ENCODE measurements at regions not wholly inside any gene's neighbourhood (a gene's known extent, or its start where the extent isn't known, plus 50 kb on each side); places are given as distances from the start of the nearest gene placed in this dataset.

DNA sequence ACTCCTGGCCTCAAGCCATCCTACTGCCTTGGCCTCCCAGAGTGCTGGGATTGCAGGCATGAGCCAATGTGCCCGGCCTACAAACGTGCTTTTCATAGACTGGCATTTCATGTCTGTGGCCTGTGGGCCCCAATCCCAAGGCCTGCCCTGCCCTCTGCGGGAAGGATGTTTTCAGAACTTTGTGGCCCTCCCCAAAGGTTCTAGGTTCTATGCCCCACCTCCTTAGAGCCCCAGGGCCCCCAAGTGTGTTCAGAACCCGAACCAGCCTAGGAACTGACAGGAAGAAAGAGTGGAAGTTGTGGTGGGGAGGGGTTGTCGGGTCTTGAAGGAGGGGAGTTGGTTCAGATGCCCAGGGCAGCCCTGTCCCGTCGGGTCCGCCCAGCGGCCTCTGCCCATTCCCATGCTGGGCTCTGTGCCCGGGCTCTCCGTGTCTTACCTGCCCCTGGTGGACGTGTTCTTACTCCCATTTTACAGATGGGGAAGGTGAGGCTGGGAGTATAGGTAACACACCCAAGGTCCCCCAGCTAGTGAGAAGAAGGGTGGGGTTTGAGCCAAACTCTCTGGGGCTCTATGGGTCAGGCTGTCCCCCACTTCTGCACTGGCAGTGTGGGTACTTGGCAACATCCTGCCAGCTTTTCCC lies 175.8 kb upstream of the IER5L start:
- peak; percentile 36 for DNase-seq
- no peak overlapping the region for H3K4me2 ChIP-seq (ENCODE audit: unreplicated experiment)
- H3F3A ChIP-seq (ENCODE audit: insufficient read depth): no peaks in the 10 kb centered on the region
- no peak overlapping the region for H3K9ac ChIP-seq
- no peaks in the 10 kb centered on the region for H3K79me2 ChIP-seq (ENCODE audit: insufficient read depth)
- no peaks in the 10 kb centered on the region for H3K9me3 ChIP-seq (ENCODE audit: low read depth)
- 65 to 66% methylated on average over 11 to 12 of the region's 12 CpGs for WGBS, 2 experiments (ENCODE audit: low coverage in 1 of 2, low lambda C conversion rate in 2 of 2, missing lambda C conversion rate in 2 of 2)
- no peaks in the 10 kb centered on the region for H3K36me3 ChIP-seq (ENCODE audit: low read depth)
- TF ChIP-seq EZH2phosphoT487 (IDR thresholded peaks at IDR 0.05; ENCODE audit: insufficient read depth, low read depth) (no peak), EZH2 (IDR thresholded peaks at IDR 0.05; ENCODE audit: insufficient read depth, poor library complexity, severe bottlenecking) (no peak)
- no peaks in the 10 kb centered on the region for H3K9me2 ChIP-seq (ENCODE audit: insufficient read depth)
- H3K4me3 ChIP-seq: no peak overlapping the region
- no peak overlapping the region for H3K27ac ChIP-seq
- H2AFZ ChIP-seq: peak overlapping the region; percentile 75; the same call in 1 of the 2 replicates
- H4K20me1 ChIP-seq (ENCODE audit: insufficient read depth): no peaks in the 10 kb centered on the region
- H3K4me1 ChIP-seq (ENCODE audit: insufficient read depth): no peaks in the 10 kb centered on the region
- in situ Hi-C loops (cut with MboI): no loop called here
- H3K27me3 ChIP-seq (replicated peaks; ENCODE audit: insufficient read depth): no peaks in the 10 kb centered on the region

DNA sequence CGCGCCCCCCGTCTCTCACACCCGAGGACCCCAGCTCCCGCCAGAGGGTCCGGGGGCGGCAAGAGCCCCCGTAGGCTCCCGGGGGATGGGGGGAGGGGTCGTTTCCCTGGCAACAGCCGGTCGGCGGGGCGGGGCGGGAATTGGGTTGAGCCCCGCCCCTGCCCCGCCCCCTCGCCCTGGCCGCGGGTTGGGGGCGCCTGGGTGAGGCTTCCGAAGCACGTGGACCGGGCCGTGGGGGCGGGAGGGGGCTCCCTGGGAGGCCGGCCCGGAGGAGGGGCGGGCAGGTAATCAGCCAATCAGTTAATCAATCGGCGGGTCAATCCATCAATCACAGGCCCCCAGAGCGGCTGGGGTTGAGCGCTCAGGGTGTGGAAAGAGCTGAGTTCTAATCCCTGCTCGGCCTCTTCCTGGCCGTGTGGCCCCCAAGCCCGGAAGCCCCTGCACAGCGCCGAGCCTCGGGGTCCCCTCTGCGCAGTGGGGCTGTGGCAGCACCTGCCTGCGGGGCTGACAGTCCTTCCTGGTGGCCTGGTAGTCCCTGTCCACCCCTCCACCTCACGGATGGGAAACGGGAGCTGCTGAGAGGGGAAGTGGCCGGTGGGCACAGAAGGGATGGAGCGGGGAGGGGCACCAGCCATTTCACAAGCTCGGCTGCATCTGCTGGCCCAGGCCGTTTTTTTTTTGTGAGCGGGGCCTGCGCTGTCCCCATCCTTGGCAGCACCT lies 174.2 kb upstream of the IER5L start:
- peak overlapping the region; percentile 63 for H3K9ac ChIP-seq
- H3K79me2 ChIP-seq (ENCODE audit: insufficient read depth): no peaks in the 10 kb centered on the region
- H3K4me3 ChIP-seq: peak overlapping the region; percentile 69
- H3K27me3 ChIP-seq (replicated peaks; ENCODE audit: insufficient read depth): no peaks in the 10 kb centered on the region
- no peaks in the 10 kb centered on the region for H3K36me3 ChIP-seq (ENCODE audit: low read depth)
- peak overlapping the region; percentile 74 for H3K4me2 ChIP-seq (ENCODE audit: unreplicated experiment)
- TF ChIP-seq EZH2 (IDR thresholded peaks at IDR 0.05; ENCODE audit: insufficient read depth, poor library complexity, severe bottlenecking): no peak
- no peak for TF ChIP-seq EZH2phosphoT487 (IDR thresholded peaks at IDR 0.05; ENCODE audit: insufficient read depth, low read depth)
- 9 to 25% methylated on average over 9 to 48 of the region's 49 CpGs for WGBS, 2 experiments (ENCODE audit: low coverage in 1 of 2, low lambda C conversion rate in 2 of 2, missing lambda C conversion rate in 2 of 2)
- no peak overlapping the region for H3K27ac ChIP-seq
- no peak for DNase-seq
- in situ Hi-C loops (cut with MboI): no loop called here
- H2AFZ ChIP-seq: peak overlapping the region; percentile 75
- no peaks in the 10 kb centered on the region for H4K20me1 ChIP-seq (ENCODE audit: insufficient read depth)
- peaks cover 4% of the 10 kb centered on the region; the same call in 1 of the 2 replicates for H3F3A ChIP-seq (ENCODE audit: insufficient read depth)
- no peaks in the 10 kb centered on the region for H3K9me2 ChIP-seq (ENCODE audit: insufficient read depth)
- no peaks in the 10 kb centered on the region for H3K9me3 ChIP-seq (ENCODE audit: low read depth)
- H3K4me1 ChIP-seq (ENCODE audit: insufficient read depth): peaks cover 10% of the 10 kb centered on the region; the same call in 1 of the 2 replicates

DNA sequence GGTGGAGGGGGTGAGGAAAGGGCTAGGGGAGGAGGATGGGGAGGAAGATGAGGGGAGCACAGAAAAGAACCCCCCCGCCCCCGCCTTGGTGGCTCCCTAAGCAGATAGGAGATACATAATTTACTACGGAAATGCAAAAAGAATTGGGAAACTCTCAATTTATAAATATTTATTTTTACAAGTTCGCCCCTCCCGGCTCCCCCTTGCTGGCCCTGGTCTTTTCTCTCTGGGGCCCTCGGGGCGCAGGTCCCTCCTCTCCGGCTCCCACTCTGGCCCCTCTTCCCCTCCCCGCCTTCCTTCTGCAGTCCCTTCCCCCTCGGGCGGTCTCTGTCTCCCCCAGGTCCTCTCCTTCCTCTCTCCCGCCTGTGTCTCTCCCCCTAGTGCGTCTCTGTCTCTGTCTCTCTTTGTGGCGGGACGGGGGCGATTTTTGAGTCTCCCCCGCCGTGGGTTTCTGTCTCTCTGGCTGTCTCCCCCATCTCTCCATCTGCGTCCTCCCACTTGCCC lies 173.6 kb upstream of the IER5L start:
- TF ChIP-seq EZH2 (IDR thresholded peaks at IDR 0.05; ENCODE audit: insufficient read depth, poor library complexity, severe bottlenecking) (no peak), EZH2phosphoT487 (IDR thresholded peaks at IDR 0.05; ENCODE audit: insufficient read depth, low read depth) (no peak)
- no peaks in the 10 kb centered on the region for H3K79me2 ChIP-seq (ENCODE audit: insufficient read depth)
- no peaks in the 10 kb centered on the region for H4K20me1 ChIP-seq (ENCODE audit: insufficient read depth)
- peak overlapping the region; percentile 74 for H3K4me2 ChIP-seq (ENCODE audit: unreplicated experiment)
- in situ Hi-C loops (cut with MboI): no loop called here
- DNase-seq: no peak
- no peaks in the 10 kb centered on the region for H3K27me3 ChIP-seq (replicated peaks; ENCODE audit: insufficient read depth)
- H3K9me3 ChIP-seq (ENCODE audit: low read depth): no peaks in the 10 kb centered on the region
- H3K36me3 ChIP-seq (ENCODE audit: low read depth): no peaks in the 10 kb centered on the region
- H3K9ac ChIP-seq: peak overlapping the region; percentile 63
- no peak overlapping the region for H3K27ac ChIP-seq
- WGBS, 2 experiments (ENCODE audit: low coverage in 1 of 2, low lambda C conversion rate in 2 of 2, missing lambda C conversion rate in 2 of 2): 7 to 11% methylated on average over 8 to 19 of the region's 19 CpGs
- peaks cover 4% of the 10 kb centered on the region; the same call in 1 of the 2 replicates for H3F3A ChIP-seq (ENCODE audit: insufficient read depth)
- peak overlapping the region; percentile 75 for H2AFZ ChIP-seq
- H3K4me1 ChIP-seq (ENCODE audit: insufficient read depth): peaks cover 10% of the 10 kb centered on the region; the same call in 1 of the 2 replicates
- no peaks in the 10 kb centered on the region for H3K9me2 ChIP-seq (ENCODE audit: insufficient read depth)
- peak overlapping the region; percentile 69 for H3K4me3 ChIP-seq

DNA sequence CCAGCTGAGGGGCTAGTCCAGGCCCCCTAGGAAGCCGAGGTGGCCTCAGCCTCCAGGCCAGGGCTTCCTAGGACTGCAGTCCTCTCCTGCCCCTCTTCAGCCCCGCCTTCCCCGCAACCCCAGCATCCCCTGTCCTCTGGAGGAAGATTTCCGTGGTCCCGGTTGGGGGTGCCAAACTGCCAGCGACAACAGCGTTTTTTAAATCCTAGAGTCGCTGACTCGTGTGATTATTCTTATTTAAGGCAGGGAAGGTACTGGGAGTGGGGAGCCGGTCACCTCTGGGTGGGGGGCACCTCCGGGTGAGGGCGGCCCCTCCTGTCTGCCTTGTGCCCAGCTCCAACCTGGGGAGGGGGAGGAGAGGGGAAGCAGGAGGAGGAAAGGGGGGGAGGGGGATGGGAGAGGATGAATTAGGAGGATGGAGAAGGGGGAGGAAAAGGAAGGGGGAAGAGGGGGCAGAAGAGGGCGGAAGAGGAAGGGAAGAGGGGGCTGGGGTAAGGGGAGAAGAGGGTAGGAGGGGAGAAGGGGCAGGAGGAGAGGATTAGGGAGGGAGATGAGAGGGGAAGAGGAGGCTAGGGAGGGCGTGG lies 173.1 kb upstream of the IER5L start:
- H3K27ac ChIP-seq: no peak overlapping the region

More for the DNA sequence above, 173.1 kb upstream of the IER5L start:
- DNase-seq: no peak
- H3F3A ChIP-seq (ENCODE audit: insufficient read depth): peaks cover 4% of the 10 kb centered on the region; the same call in 1 of the 2 replicates
- WGBS, 2 experiments (ENCODE audit: low coverage in 1 of 2, low lambda C conversion rate in 2 of 2, missing lambda C conversion rate in 2 of 2): 79 to 85% methylated on average over 12 to 14 of the region's 14 CpGs
- H3K4me2 ChIP-seq (ENCODE audit: unreplicated experiment): no peak overlapping the region
- no peaks in the 10 kb centered on the region for H3K79me2 ChIP-seq (ENCODE audit: insufficient read depth)
- no peak overlapping the region for H3K9ac ChIP-seq
- H3K9me2 ChIP-seq (ENCODE audit: insufficient read depth): no peaks in the 10 kb centered on the region
- no peaks in the 10 kb centered on the region for H3K36me3 ChIP-seq (ENCODE audit: low read depth)
- no peaks in the 10 kb centered on the region for H3K27me3 ChIP-seq (replicated peaks; ENCODE audit: insufficient read depth)
- TF ChIP-seq EZH2 (IDR thresholded peaks at IDR 0.05; ENCODE audit: insufficient read depth, poor library complexity, severe bottlenecking) (no peak), EZH2phosphoT487 (IDR thresholded peaks at IDR 0.05; ENCODE audit: insufficient read depth, low read depth) (no peak)
- in situ Hi-C loops (cut with MboI): no loop called here
- no peaks in the 10 kb centered on the region for H4K20me1 ChIP-seq (ENCODE audit: insufficient read depth)
- H3K4me3 ChIP-seq: no peak overlapping the region
- no peak overlapping the region for H2AFZ ChIP-seq
- H3K9me3 ChIP-seq (ENCODE audit: low read depth): no peaks in the 10 kb centered on the region
- peaks cover 10% of the 10 kb centered on the region; the same call in 1 of the 2 replicates for H3K4me1 ChIP-seq (ENCODE audit: insufficient read depth)

Data from GM23248 (cell line).